GM12878 (cell line): ENCODE measurements at regions not wholly inside any gene's neighbourhood (a gene's known extent, or its start where the extent isn't known, plus 50 kb on each side); places are given as distances from the start of the nearest gene placed in this dataset.

Source experiments
- ATAC-seq: fragments of 200-7000 bp; cut with Tn5 transposase; 3 replicates; pipeline ENCODE4 v1.9.1; 2020; ENCODE audit warnings: mild to moderate bottlenecking, moderate library complexity
- BruUV-seq: library from RNA; stranded (reverse); fragments of 400-500 nt; replicated peaks from 2 replicates; lab custom pipeline; 2021; lab: Mats Ljungman, UMichigan
- CTCF ChIA-PET: fragments of 300-600 bp; sonication (Branson Sonifier 250); formaldehyde crosslinking; extraction: SDS; loops from one replicate; lab custom pipeline; 2021; ENCODE audit warnings: inconsistent platforms; lab: Yijun Ruan, JAX
- POLR2A ChIA-PET: fragments of 350-600 bp; formaldehyde crosslinking; extraction: SDS; loops from one replicate; lab custom pipeline; 2021; ENCODE audit warnings: inconsistent platforms; lab: Charles Lee
- RAD21 ChIA-PET: fragments of 300-600 bp; sonication (Branson Sonifier 250); formaldehyde crosslinking; loops from one replicate; lab custom pipeline; 2023; ENCODE audit warnings: antibody characterized with exemption; ENCODE audit not compliant: unreplicated experiment; lab: Charles Lee
- SMC1A ChIA-PET: fragments of 300-600 bp; sonication (Branson Sonifier 250); formaldehyde crosslinking; loops from one replicate; lab custom pipeline; 2023; ENCODE audit not compliant: unreplicated experiment, uncharacterized antibody; lab: Charles Lee
- DNase-seq: peaks from one replicate; pipeline ENCODE4 v3.0.0-alpha.2; 2011; ENCODE audit warnings: low read depth, low spot score
- FAIRE-seq: peaks from 3 replicates; lab custom pipeline; 2011; peaks lifted over from hg19 to GRCh38; lab: Jason Lieb, UNC
- H2AFZ ChIP-seq: 2 replicates; pipeline ENCODE4 v1.6.0; 2011; ENCODE audit warnings: low read depth, low read length, control low read depth; ENCODE audit not compliant: control insufficient read depth
- H3K27ac ChIP-seq: 2 replicates; pipeline ENCODE4 v1.5.1; 2011; ENCODE audit warnings: control low read depth; ENCODE audit not compliant: control insufficient read depth, insufficient read depth
- H3K27me3 ChIP-seq, 2 experiments: replicated peaks in 1 of 2; 2 replicates each; pipeline versions ENCODE4 v1.6.0 to v1.6.1; 2011; ENCODE audit warnings: low read length in 1 of 2; ENCODE audit not compliant: control insufficient read depth in 2 of 2, insufficient read depth in 2 of 2
- H3K36me3 ChIP-seq, 2 experiments: 2 replicates each; pipeline ENCODE4 v1.5.1; 2011; ENCODE audit warnings: low read length in 1 of 2; ENCODE audit not compliant: control insufficient read depth in 2 of 2, insufficient read depth in 2 of 2
- H3K4me1 ChIP-seq: 2 replicates; pipeline ENCODE4 v1.6.1; 2011; ENCODE audit warnings: mild to moderate bottlenecking, low read length, moderate library complexity, mixed read lengths; ENCODE audit not compliant: control insufficient read depth, insufficient read depth
- H3K4me2 ChIP-seq: 2 replicates; pipeline ENCODE4 v1.6.0; 2011; ENCODE audit warnings: control low read depth; ENCODE audit not compliant: control insufficient read depth, insufficient read depth
- H3K4me3 ChIP-seq: fragments of 200-600 bp; sonication (generic); 2 replicates; pipeline ENCODE4 v1.5.1; 2016
- H3K79me2 ChIP-seq: 2 replicates; pipeline ENCODE4 v1.6.0; 2011; ENCODE audit warnings: low read length; ENCODE audit not compliant: control insufficient read depth, insufficient read depth
- H3K9ac ChIP-seq: 2 replicates; pipeline ENCODE4 v1.8.0; 2011; ENCODE audit warnings: low read length, control low read depth, mixed read lengths; ENCODE audit not compliant: control insufficient read depth, insufficient read depth
- H3K9me3 ChIP-seq: replicated peaks from 3 replicates; pipeline ENCODE4 v1.5.1; 2011; ENCODE audit warnings: mild to moderate bottlenecking, low read length; ENCODE audit not compliant: control insufficient read depth, insufficient read depth
- H4K20me1 ChIP-seq: 2 replicates; pipeline ENCODE4 v1.6.0; 2011; ENCODE audit not compliant: control insufficient read depth, insufficient read depth
- FOXK2 ChIP-seq: fragments of 450-650 bp; IDR thresholded peaks from 2 replicates; pipeline ENCODE4 v1.6.1; 2017; ENCODE audit warnings: mild to moderate bottlenecking, moderate library complexity
- MYB ChIP-seq: fragments of 150-350 bp; IDR thresholded peaks from 2 replicates; pipeline ENCODE4 v1.6.1; 2014; ENCODE audit warnings: mild to moderate bottlenecking, low read depth, low read length, borderline replicate concordance
- PAX8 ChIP-seq: fragments of 450-650 bp; IDR thresholded peaks from 2 replicates; pipeline ENCODE4 v1.6.1; 2017; ENCODE audit warnings: mild to moderate bottlenecking, moderate library complexity
- POLR2AphosphoS2 ChIP-seq: IDR thresholded peaks from 2 replicates; pipeline ENCODE4 v1.6.1; 2011; ENCODE audit warnings: low read depth, mild to moderate bottlenecking, low read length, improper control_type of control experiment, moderate library complexity
- POLR2AphosphoS5 ChIP-seq: IDR thresholded peaks from 2 replicates; pipeline ENCODE4 v1.6.1; 2011; ENCODE audit warnings: mild to moderate bottlenecking, low read length, inconsistent platforms
- RB1 ChIP-seq: fragments of 450-650 bp; formaldehyde crosslinking; IDR thresholded peaks from 2 replicates; pipeline ENCODE4 v1.6.1; 2017; ENCODE audit warnings: mild to moderate bottlenecking, borderline replicate concordance
- RELB ChIP-seq: fragments of 450-650 bp; IDR thresholded peaks from 2 replicates; pipeline ENCODE4 v1.6.1; 2017; ENCODE audit warnings: low read depth, mild to moderate bottlenecking, moderate library complexity
- SIN3A ChIP-seq: IDR thresholded peaks from 2 replicates; pipeline ENCODE4 v1.6.1; 2012; ENCODE audit warnings: low read depth, low read length, improper control_type of control experiment
- SMC3 ChIP-seq: IDR thresholded peaks from 2 replicates; pipeline ENCODE4 v1.6.1; 2011; ENCODE audit warnings: low read length, improper control_type of control experiment, borderline replicate concordance
- USF2 ChIP-seq: IDR thresholded peaks from 2 replicates; pipeline ENCODE4 v1.6.1; 2011; ENCODE audit warnings: low read depth, low read length, improper control_type of control experiment, borderline replicate concordance
- ZNF274 ChIP-seq: IDR thresholded peaks from one replicate; pipeline ENCODE4 v1.8.0; 2011; ENCODE audit not compliant: insufficient read length, insufficient read depth
- WGBS: methylation state at CpG from one replicate; pipeline ENCODE4 v1.1.6; 2016; ENCODE audit warnings: low lambda C conversion rate; ENCODE audit not compliant: insufficient replicate concordance, insufficient coverage; ENCODE audit errors: missing lambda C conversion rate; 5-methylcytosine and 5-hydroxymethylcytosine counted together
- in situ Hi-C: fragments of 300-500 bp; cut with MboI; formaldehyde crosslinking; loops from 9 replicates; pipeline ENCODE4 v1.14.3; 2018; ENCODE audit warnings: mixed read lengths
- intact Hi-C: fragments of 100-400 bp; cut with micrococcal nuclease; formaldehyde crosslinking; loops from one replicate; pipeline ENCODE4 v1.14.2; 2022; ENCODE audit not compliant: unreplicated experiment
- TF ChIP-seq, protein P1 (sequence below): IDR thresholded peaks from 2 replicates; pipeline ENCODE4 v1.6.1; 2012; ENCODE audit warnings: low read depth, low read length, improper control_type of control experiment

GRCh38 chr6:147941143-147941542 is 401.5 kb upstream of the SASH1 start:
- no peaks in the 10 kb centered on the region for H3K9me3 ChIP-seq
- intact Hi-C loops, result no loop called here

More at GRCh38 chr6:147941143-147941542, 401.5 kb upstream of the SASH1 start:
- WGBS, result 0% methylated on average over 4 of the region's 4 CpGs
- no peak overlapping the region for H2AFZ ChIP-seq
- no peak overlapping the region for H3K27ac ChIP-seq
- in situ Hi-C loops, result no loop called here
- no peak for FAIRE-seq
- no peaks in the 10 kb centered on the region for H4K20me1 ChIP-seq
- H3K79me2 ChIP-seq, result no peaks in the 10 kb centered on the region
- no peak overlapping the region for H3K4me2 ChIP-seq
- no peaks in the 10 kb centered on the region for H3K36me3 ChIP-seq
- DNase-seq, result no peak
- no peak for ATAC-seq
- POLR2A ChIA-PET, result no interaction called here
- no peaks in the 10 kb centered on the region; a peak in 1 of 4 replicates for H3K27me3 ChIP-seq
- H3K4me3 ChIP-seq, result no peak overlapping the region
- no peak overlapping the region for H3K9ac ChIP-seq
- no peaks in the 10 kb centered on the region for H3K4me1 ChIP-seq
- SMC1A ChIA-PET, result no interaction called here
- RAD21 ChIA-PET, result no interaction called here
- CTCF ChIA-PET, result no interaction called here
- TF ChIP-seq PAX8, result no peak
- TF ChIP-seq SMC3, result no peak
- no peak for TF ChIP-seq MYB
- TF ChIP-seq ZNF274, result no peak
- TF ChIP-seq RB1, result no peak
- TF ChIP-seq SIN3A, result no peak
- no peak for TF ChIP-seq POLR2AphosphoS5
- no peak for TF ChIP-seq FOXK2
- no peak for TF ChIP-seq USF2
- TF ChIP-seq POLR2AphosphoS2, result no peak
- TF ChIP-seq RELB, result no peak
- TF ChIP-seq, protein P1, sequence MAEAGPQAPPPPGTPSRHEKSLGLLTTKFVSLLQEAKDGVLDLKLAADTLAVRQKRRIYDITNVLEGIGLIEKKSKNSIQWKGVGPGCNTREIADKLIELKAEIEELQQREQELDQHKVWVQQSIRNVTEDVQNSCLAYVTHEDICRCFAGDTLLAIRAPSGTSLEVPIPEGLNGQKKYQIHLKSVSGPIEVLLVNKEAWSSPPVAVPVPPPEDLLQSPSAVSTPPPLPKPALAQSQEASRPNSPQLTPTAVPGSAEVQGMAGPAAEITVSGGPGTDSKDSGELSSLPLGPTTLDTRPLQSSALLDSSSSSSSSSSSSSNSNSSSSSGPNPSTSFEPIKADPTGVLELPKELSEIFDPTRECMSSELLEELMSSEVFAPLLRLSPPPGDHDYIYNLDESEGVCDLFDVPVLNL, result no peak
- TF ChIP-seq, all 136 proteins: peak for 0
- no TSS peak for BruUV-seq
